Lower leg skin (tissue), 3 donors: ENCODE measurements at regions not wholly inside any gene's neighbourhood (a gene's known extent, or its start where the extent isn't known, plus 50 kb on each side); places are given as distances from the start of the nearest gene placed in this dataset.

ENCODE experiments used
- POLR2A ChIP-seq, 2 donors: fragments of 450-650 bp; IDR thresholded peaks; one replicate each; pipeline ENCODE4 v1.6.1; 2016 to 2017; ENCODE audit warnings: antibody characterized with exemption in 2 of 2, mild to moderate bottlenecking in 1 of 2, moderate library complexity in 1 of 2
- TF ChIP-seq, protein P1 (sequence below), 3 donors: fragments of 450-650 bp; IDR thresholded peaks; one replicate each; pipeline ENCODE4 v1.5.1; 2016; ENCODE audit warnings: antibody characterized with exemption in 3 of 3, mild to moderate bottlenecking in 3 of 3, moderate library complexity in 2 of 3

DNA sequence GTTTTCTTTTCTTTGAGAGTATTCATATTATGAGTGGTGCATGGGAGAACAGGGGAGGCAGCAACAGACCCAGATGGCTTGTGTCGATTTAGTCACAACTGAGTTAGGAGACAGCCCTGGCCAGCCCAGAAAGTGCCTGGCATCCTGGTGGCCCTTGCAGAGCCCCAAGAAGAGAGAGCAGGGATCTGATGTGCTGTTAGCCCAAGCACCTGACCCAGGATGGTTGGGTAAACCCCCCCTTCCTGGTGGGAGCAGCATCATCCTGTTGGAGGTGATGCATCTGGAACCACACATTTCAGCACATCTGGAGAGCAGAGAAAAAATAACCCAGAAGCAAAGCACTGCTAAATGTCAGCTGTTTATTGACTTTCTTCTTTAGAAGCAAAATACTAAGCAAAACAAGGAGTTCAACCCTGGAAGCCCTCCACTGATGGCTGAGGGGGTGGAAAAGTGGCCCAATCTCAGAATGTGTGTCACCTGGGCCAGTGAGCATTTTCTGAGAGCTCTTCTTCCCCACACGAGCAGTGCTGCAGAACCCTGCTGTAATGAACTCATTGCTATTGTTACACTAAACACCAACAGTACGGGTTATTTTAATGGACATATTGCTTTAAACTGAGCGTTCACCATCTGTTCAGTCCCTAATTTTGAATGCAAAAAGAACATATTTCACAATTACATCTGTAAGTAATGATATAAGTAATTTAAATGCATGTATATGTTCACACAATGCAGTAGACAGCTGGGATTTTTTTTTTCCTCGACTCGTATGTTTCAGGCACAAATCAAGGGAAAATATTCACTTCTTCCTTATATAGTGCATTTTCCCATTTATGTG, 100.6 kb upstream of the SMIM21 start:
- TF ChIP-seq, protein P1, sequence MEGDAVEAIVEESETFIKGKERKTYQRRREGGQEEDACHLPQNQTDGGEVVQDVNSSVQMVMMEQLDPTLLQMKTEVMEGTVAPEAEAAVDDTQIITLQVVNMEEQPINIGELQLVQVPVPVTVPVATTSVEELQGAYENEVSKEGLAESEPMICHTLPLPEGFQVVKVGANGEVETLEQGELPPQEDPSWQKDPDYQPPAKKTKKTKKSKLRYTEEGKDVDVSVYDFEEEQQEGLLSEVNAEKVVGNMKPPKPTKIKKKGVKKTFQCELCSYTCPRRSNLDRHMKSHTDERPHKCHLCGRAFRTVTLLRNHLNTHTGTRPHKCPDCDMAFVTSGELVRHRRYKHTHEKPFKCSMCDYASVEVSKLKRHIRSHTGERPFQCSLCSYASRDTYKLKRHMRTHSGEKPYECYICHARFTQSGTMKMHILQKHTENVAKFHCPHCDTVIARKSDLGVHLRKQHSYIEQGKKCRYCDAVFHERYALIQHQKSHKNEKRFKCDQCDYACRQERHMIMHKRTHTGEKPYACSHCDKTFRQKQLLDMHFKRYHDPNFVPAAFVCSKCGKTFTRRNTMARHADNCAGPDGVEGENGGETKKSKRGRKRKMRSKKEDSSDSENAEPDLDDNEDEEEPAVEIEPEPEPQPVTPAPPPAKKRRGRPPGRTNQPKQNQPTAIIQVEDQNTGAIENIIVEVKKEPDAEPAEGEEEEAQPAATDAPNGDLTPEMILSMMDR (IDR thresholded peaks at IDR 0.05), result no peak
- no peak for TF ChIP-seq POLR2A (IDR thresholded peaks at IDR 0.05)
